ENCODE measurements at regions not wholly inside any gene's neighbourhood (a gene's known extent, or its start where the extent isn't known, plus 50 kb on each side); places are given as distances from the start of the nearest gene placed in this dataset.

GRCh38 chr12:30202521-30203254 is 418.9 kb upstream of the TMTC1 start:
- no peak for TF ChIP-seq CTCF (IDR thresholded peaks at IDR 0.05; ENCODE audit: low read depth, low read length)
- TF ChIP-seq EZH2phosphoT487 (IDR thresholded peaks at IDR 0.05; ENCODE audit: low read depth): no peak

All from OCI-LY3 (cell line).